Nucleus accumbens (tissue), 56 donors: ENCODE measurements at regions not wholly inside any gene's neighbourhood (a gene's known extent, or its start where the extent isn't known, plus 50 kb on each side); places are given as distances from the start of the nearest gene placed in this dataset.

Source experiments
- DNase-seq, 56 donors: peaks; one replicate each; lab custom pipeline; 2025; lab: John Stamatoyannopoulos, UW

DNA sequence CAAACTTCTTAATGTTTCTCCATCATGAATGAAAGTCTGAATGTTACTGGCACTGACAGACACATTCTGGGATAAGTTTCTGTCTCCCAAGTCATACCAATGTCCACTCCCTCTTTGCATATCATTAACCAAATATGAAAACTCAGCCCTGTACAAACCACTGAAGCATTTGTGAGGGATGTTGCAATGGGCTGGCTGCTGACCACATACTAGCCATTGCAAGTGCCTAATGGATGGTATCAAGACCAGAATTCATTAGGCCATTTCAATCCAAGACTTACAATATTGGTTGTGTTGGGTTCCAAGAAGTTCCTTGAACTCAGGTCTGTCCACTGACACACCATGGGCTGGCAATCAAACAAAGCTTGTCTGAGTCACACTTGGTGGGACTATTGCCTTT lies 73.8 kb downstream of the CBLN2 start:
- no peak for DNase-seq

DNA sequence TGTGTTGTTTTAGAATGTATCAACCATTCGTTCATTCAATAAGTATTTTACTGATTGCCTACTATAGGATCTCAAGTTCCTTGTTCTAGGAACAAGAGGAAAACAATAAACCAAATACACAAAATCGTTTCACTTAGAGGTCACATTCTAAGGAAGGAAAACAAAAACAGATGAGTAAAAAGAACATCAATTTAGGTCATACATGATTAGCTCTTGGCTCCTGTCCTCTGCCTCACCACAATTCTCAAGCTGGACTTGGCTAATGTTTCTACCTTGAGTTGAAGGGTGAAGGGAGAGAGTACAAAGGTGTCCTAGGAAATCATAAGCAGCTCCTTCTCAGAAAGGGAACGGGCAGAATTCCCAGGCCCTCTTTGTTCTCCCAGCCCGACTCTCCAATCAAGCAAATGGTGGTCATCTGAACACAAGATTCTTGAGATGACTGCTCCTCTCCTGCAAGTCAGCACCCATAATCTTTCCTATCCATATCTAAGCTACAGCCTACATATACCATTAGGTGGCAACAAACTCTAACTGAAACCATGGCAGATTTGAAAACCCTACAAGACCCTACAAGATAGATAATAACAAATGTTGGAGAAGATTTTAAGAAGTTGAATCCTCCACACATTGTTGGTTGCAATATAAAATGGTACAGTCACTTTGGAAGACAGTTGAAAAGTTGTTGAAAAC lies 76.0 kb downstream of the CBLN2 start:
- no peak for DNase-seq

DNA sequence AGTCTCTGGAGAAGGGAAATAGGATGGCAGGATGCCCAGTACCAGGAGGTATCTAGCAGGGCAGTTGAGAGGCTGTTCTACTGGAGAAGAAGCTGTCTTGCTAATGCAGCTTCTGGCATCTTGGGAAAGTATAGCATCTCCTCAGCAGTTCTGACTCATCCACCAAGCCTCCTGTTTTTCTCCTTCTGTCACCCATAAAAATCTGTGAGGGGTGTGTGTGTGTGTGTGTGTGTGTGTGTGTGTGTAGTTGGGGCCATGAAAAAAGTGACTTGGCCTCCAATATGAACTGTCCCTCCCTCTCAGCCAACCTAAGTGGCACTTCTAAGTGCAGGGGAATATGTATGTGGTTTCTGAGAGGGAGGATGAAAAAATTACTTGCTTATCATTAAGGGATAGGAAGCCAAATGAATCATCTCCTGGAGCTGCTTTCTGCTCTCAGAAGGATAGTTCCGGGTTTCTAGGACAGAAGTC lies 83.9 kb downstream of the CBLN2 start:
- DNase-seq = no peak

DNA sequence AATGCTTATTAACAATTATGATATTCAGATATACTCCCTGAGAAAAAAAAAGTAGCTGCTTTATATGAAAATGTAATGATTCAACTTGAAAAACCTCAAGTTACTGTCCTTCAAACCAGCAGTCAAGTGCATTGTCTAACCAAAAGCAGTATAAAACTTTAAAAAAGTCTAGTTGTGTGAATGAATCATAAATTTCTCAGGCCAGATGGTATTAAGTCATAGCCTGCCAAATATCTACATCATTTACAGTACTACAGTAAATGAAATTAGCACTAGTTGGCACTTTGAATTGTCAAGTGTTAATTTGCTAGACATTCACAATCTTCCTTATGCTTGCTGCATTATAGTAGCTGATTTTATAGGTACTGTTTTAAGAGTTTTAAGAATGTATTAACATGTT lies 85.9 kb downstream of the CBLN2 start:
- DNase-seq = no peak

DNA sequence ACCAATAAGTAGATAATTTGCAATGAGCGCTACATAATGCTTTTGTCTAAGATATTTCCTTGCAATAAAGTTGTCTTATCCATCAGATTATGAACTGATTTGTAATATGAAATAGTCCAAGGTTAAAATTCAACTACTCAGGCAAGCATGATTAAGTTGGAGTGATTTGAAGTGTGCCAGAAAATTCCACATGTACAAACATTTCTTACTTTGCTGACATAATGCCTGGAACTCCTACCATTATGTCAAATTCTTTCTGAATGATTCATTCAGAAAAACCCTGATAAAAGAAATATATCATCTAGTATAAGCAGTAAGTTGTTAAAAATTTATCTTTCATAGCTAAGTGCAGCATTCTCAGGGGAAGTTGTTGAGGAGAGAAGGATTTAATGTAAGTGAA lies 87.3 kb downstream of the CBLN2 start:
- no peak for DNase-seq

DNA sequence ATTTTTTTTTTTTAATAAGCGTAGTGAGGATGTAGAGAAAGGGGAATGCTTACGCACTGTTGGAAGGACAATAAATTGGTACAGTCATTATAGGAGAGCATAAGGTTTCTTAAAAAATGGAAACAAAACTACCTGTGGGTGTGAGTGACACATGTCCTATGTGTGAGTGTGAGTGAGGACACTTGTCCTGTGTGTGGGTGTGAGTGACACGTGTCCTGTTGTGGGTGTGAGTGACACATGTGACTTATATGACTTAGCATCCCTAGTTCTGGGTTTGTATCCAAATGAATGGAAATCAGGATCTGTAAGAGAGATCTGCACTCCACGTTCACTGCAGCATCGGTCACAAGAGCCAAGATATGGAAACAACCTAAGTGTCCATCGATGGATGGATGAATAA lies 91.8 kb downstream of the CBLN2 start:
- DNase-seq = no peak

DNA sequence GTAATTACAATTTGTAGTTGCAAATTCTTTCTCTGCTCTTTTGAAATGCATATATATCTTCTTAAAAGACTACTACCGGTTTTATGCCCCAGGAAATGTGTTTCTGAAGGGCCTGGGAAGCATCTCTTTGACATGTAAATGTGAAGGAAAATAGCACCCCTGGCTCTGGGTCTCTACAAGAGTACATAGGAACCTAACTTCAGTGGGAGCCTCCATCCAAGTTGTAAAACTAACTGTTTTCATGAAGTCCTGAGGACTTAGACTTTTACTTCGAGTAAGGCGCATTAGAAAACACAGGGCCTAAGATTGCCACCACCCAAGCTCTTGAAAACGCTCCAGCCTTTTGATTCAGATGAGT lies 99.4 kb downstream of the CBLN2 start:
- DNase-seq = no peak

DNA sequence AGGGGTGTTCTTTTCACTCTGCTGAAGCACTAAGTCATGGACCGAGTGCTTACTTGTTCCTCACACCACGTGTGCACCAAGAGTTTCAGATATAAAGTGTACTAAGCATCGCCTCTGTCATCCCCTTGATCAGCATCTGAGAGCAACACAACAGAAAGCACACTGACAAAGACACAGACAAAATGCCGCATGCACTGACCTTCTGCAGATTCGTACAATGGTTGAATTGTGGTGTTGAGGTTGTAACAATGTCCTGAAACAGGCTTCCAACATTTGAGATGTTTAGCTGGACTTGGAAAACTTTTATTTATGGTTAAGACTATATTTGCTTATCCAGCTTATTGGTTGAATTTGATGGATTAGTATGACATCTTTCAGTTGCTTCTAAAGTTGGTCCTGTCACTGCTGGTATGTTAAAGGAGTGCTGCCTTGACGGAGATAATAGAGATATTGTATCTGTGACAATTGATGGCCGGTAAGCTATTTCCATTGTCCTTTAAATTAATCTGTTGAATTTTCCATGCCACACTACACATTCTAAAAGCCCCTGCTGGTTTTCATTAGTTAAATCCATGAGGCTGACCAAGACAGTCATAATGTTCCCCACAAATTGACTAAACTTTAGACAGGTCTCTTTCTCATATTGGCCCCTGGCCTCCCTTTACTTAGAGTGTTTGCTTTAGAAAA lies 99.9 kb downstream of the CBLN2 start:
- no peak for DNase-seq

DNA sequence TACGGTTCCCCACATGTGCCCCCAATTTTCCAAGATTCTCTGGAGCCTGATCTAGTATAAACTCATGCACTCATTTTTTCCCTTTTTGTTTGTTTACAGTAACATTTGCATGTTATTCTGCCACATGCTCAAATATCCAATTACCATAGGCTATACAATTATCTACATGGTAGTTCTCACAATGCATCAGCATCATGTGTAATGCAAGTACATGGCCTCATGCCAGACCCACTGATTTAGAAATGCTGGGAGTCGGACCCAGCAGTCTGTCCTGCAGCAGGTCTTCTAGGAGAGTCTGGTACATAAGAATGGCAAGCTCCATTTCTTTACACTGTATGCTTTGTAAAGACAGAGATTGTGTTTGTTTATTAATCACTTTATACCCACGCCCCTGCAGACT lies 107.7 kb downstream of the CBLN2 start:
- no peak for DNase-seq

DNA sequence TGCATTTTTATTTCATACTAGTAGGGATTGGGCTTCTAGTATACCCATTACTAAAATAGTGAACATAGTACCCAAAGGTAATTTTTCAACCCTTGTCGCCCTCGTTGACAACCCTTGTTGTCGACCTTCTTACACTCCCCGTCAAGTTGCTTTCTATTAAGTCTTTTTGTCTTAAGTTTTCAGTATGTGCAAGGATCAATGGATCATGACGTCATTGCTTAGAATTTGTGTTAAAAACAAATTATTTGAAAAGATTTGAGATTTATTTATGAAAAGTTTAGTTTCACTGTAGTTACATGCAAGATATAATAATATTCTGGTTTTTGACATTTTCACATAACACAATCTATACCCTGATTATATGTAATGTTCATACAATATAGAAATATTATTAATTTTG lies 110.4 kb downstream of the CBLN2 start:
- DNase-seq = no peak

DNA sequence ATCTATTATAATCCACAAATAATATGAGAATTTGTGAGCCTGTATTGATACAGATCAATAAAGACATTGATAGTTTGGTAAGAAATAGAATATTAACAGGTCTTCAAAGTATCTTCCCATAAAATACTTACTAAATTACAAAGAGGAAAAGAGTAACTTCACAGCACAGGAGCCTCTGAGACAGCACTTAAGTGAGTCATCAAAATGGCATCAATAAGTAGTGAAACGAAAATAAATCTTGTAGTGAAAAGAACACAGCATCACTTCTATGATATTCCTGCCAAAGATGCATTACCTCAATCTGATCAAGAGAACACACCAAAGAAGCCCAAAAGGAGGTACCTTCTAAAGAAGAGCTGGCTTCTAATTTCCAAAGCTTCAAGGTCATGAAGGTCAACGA lies 116.4 kb downstream of the CBLN2 start:
- DNase-seq = no peak

DNA sequence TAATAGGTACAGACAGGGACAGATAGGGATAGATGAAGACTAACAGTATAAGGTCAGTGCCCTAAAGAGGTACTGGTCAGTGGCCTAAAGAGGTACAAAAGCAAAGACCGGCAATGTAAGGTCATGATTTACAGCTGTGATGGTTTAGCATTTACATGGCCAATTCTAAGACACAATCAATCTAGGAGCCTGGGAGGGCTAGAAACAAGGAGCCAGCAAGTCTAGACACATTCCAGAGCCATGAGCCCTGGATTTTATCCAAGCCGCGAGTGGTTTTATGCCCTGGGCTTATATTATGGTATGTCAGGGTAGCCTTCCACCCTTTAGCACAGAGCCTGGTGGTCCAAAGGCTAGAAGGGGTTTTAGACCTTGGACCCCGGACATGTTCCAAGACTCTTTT lies 124.2 kb downstream of the CBLN2 start:
- DNase-seq = no peak

DNA sequence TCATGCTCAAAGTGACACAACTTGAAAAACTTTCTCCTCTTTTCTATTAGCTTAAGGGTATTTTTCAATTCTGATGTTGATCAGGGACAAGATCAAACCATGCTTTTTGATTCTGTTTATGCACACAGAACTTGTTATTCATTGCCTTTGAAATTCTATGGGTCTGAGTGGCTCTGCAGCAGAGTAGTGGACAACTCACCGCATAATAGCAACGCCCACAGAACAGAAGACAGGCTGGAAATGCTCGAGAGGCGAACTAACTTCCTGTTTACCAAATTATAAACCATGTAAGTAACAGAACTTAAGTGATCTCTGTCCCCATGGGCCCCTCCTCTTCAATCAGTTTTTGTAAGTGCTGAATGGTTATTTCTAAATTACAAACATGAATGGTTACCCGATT lies 131.2 kb downstream of the CBLN2 start:
- no peak for DNase-seq

DNA sequence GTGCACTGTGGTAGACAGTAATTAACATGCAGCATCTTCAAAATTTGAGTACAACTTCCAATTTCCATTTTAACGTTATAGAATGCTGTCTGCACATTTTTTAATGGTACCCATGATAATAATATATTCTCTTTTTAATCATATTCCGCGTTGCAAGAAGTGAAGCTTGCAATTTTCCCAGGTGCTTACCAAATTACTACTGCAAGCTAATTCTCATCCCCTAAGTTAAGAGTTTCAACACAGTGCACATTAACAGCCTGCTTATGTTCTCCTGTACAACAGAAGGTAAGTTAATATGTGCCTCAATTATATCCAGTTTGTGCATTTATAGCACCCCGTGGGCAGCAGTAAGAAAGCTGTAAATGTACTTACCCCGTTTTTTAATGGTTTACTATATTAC lies 132.9 kb downstream of the CBLN2 start:
- no peak for DNase-seq

DNA sequence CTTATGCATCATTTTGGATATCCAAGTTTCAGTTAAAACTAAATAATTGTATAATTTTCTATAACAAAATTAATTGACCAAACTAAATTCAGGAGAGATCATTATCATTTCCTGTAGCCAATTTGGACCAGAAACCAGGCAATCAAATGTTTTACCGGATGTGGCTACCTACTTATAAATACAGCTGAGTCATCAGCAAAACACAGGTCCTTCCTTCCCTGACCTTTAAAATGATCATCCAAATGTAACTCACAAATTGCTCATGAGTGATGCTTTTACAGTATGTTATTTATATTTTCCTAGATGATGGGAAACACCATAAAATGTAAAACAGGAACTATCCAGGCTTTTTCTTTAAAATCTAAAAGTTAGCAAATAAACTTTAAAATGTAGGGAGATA lies 133.7 kb downstream of the CBLN2 start:
- no peak for DNase-seq

DNA sequence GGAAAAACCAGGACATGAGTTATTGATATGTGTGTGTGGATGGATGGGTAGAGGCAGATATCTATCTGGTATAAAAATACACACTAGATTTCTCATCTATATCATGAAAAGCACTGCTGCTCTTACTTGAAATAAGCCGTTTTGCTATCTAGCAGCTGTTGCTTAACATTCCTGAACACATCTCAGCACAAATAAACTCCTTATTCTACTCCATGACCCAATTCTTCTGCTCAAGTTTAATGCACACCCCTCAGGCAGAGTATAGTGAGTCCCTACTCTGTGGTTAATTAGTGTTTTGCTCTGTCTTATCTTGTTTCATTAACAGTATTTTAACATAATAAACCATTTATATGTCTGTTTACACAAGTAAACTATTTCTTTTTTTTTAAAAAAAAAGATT lies 134.2 kb downstream of the CBLN2 start:
- DNase-seq = no peak

DNA sequence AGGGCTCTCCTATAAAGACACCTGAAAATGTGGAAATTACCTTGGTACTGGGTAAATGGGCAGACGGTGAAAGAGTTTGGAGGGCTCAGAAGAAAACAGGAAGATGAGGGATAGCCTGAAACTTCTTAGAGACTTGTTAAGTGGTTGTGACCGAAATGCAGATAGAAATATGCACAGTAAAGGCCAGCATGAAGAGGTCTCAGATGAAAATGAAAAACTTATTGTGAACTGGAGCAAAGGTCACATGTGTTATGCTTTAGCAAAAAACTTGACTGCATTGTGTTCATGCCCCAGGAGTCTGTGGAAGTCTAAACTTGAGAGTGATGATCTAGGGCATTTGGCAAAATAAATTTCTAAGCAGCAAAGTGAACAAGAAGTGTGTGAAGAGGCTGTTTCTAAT lies 137.1 kb downstream of the CBLN2 start:
- DNase-seq = no peak

DNA sequence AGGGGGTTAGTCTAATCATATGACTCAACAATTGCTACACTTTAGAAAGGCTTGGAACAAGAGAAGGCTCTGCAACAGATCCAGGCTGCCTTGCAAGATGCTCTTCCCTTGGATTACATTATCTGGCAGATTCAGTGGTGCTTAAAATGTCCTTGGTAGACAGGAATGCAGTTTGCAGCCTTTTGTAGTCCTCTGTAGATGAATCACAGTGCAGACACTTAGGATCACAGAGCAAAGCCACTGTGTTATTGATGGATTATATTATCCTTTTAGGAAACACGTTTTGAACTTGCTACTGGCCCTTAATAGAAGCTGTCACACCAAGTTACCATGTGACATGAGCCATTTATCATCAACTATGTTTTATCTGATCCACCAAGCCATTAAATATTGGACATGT lies 152.2 kb downstream of the CBLN2 start:
- no peak for DNase-seq

DNA sequence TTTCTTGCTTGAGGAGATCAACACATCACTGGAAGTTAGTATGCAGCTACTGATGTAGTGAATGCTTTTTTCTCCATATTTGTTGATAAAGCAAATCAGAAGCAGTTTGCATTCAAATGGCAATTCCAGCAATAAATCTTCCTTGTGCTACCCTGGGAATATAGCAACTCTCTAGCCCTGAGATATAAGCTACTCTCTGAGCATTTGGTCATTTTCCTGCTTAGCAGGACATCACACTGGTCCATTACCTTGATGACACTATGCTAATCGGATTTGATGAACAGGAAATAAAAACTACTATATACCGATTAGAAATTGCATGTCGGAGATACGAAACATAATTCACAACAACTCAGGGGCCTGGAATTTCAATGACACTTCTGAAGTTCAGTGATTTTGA lies 152.7 kb downstream of the CBLN2 start:
- DNase-seq = no peak

DNA sequence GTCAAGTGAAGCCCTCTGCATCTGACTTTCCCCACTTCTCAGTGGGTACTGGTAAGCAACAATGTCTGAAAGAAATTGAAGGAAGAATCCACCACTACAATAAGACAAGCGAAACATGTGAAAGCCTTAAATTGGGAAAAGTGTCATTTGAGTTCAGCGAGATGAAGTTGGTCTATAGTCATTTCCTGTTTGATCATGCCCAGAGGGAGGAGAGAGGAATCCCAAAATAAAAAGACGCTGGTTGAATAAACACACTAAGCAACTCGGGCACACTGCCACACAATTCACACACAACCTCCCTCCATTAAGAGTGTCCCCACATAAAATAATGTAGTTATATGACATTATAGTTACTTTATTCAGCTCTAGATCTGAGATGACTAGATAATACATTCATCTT lies 166.1 kb downstream of the CBLN2 start:
- no peak for DNase-seq

DNA sequence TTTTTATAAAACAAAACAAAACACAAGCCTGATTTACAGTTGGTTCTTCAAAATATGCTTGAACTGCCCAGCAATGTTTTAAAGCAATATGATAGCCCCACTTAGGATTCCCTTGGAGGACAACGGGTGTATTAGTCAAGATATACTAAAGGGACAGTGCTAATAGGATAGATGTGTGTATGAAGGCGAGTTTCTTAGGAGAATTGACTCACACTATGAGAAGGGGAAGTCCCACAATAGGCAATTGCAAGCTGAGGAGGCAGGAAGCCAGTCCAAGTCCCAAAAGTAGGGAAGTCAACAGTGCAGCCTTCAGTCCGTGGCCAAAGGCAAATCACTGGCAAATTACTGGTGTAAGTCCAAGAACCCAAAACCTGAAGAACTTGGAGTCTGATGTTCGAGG lies 167.9 kb downstream of the CBLN2 start:
- no peak for DNase-seq

DNA sequence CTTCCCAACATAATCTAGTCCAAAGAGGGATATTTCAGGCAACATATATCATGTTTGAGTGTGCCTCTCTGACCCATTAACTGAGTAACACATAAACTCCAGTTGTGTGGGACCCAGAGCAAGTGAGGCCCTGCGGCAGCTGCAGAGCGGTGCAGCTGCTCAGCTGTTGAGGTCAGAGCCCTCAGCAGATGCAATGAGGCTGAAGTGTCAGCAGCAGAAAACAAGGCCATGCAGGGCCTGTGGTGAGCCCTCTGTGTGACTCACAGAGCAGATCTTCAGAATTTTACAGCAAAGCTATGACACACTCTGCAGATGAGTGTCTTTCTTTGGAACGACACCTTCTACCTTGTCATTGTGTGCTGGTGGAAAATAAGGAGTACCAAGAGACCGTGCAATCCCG lies 168.5 kb downstream of the CBLN2 start:
- peak in 5 of 56 donors; percentile 1 to 17 (median 2) for DNase-seq

DNA sequence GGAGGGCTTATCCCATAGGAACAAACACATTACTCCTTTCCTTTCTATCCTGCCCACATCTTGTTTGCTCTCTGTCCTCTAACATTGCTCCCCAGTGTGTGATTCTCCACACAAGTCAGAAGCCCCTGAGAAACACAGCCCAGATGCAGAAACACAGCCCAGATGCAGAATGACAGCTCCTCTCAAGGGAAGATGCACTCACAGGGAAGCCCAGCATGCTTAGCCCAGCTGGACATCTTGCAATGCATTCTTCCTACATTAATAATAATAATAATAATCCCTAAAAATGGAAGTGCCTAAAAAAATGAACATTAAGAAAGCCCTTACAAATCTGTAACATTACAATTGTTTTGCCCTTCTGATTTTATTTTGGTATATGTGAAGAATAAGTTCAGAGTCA lies 172.1 kb downstream of the CBLN2 start:
- DNase-seq = no peak
